ENCODE measurements at regions not wholly inside any gene's neighbourhood (a gene's known extent, or its start where the extent isn't known, plus 50 kb on each side); places are given as distances from the start of the nearest gene placed in this dataset.

DNA sequence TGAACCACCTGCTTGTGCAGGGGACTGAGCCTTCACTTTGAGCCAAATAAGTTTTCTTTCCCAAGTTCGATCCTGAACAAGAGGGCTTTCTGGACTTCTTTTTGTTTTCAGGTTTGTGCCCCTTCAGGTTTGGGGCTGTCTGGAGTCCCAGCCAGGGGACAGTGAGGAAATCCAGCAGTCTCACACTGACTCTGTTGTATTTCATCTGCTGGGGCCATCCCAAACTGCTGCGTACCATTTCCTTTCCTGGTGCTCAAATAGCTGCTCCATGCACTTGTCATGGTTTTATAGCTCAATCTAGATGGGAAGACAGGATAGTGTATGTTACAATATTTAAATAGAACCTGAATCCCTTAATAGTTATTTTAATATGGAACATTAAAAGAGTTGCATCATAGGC lies 66.3 kb upstream of the IGLL5 start:
- no peak for TF ChIP-seq DNMT3B (CRISPR knock-in tag; conservative IDR thresholded peaks at IDR 0.05)
- TF ChIP-seq, protein P1, sequence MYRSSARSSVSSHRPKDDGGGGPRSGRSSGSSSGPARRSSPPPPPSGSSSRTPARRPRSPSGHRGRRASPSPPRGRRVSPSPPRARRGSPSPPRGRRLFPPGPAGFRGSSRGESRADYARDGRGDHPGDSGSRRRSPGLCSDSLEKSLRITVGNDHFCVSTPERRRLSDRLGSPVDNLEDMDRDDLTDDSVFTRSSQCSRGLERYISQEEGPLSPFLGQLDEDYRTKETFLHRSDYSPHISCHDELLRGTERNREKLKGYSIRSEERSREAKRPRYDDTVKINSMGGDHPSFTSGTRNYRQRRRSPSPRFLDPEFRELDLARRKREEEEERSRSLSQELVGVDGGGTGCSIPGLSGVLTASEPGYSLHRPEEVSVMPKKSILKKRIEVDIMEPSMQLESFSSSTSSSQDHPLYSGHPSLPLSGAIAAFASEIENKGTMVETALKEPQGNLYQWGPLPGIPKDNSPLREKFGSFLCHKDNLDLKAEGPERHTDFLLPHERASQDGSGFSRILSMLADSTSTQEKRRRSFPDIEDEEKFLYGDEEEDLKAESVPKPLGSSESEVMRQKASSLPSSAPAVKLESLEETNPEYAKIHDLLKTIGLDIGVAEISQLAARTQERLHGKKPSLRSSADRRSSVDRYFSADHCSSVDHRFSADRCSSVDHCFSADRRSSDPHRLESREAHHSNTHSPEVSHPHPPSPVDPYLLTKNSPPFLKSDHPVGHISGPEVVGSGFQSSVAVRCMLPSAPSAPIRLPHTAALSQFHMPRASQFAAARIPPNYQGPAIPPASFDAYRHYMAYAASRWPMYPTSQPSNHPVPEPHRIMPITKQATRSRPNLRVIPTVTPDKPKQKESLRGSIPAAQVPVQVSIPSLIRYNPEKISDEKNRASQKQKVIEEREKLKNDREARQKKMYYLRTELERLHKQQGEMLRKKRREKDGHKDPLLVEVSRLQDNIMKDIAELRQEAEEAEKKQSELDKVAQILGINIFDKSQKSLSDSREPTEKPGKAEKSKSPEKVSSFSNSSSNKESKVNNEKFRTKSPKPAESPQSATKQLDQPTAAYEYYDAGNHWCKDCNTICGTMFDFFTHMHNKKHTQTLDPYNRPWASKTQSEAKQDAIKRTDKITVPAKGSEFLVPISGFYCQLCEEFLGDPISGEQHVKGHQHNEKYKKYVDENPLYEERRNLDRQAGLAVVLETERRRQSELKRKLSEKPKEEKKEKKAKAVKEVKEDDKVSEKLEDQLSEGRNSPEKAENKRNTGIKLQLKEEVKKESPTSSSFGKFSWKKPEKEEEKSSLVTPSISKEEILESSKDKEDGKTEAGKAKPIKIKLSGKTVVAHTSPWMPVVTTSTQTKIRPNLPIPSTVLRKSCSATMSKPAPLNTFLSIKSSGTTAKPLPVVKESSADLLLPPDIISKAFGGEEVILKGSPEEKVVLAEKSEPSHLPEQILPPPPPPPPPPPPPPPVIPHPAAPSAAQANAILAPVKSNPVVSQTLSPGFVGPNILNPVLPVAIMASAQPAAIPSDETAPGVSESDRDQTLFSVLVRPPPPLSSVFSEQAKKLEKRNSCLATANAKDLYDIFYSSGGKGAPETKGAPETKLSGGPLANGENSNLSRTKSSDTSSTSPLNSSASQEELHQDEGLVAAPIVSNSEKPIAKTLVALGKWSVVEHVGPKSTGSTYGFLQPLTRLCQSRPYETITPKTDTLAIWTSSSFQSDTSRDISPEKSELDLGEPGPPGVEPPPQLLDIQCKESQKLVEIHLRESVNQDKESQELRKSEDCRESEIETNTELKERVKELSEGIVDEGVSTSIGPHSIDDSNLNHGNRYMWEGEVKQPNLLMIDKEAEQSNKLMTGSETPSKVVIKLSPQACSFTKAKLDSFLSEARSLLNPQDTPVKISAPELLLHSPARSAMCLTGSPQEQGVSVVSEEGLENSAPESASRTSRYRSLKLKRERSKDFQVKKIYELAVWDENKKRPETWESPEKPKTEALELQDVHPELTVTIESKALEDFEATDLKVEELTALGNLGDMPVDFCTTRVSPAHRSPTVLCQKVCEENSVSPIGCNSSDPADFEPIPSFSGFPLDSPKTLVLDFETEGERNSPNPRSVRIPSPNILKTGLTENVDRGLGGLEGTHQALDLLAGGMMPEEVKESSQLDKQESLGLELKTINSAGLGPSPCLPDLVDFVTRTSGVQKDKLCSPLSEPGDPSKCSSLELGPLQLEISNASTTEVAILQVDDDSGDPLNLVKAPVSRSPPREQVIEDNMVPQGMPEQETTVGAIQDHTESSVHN (CRISPR knock-in tag; IDR thresholded peaks at IDR 0.05) = no peak
- no peaks in the 10 kb centered on the region for H3K79me2 ChIP-seq (ENCODE audit: insufficient read depth, low read length)
- no peaks in the 10 kb centered on the region; the same call in 1 of the 2 replicates for H4K20me1 ChIP-seq (ENCODE audit: insufficient read depth, low read length)
- FAIRE-seq = no peak
- DNase-seq (ENCODE audit: low spot score) = no peak
- POLR2A ChIA-PET = no interaction called here
- intact Hi-C loops (cut with micrococcal nuclease; ENCODE audit: unreplicated experiment) (no loop called here), in situ Hi-C loops (cut with HindIII; ENCODE audit: extremely low pct_ligation_motif_present, low pct_unique_long_range_greater_than_20kb) (no loop called here)
- H3K9me3 ChIP-seq (ENCODE audit: low read length) = no peaks in the 10 kb centered on the region
- CTCF ChIA-PET (ENCODE audit: low intra/inter-chr PET ratio, low total read pairs) = no interaction called here
- H3K36me3 ChIP-seq (replicated peaks in 1 of 2; ENCODE audit: control insufficient read depth in 1 of 2, insufficient read depth in 2 of 2, low read length in 2 of 2) = no peaks in the 10 kb centered on the region
- ATAC-seq = no peak
- H3K4me1 ChIP-seq (ENCODE audit: insufficient read depth, low read length) = no peaks in the 10 kb centered on the region
- peaks cover 6 to 32% of the 10 kb centered on the region in 2 experiments; a peak in 3 of 5 replicates for H3K27me3 ChIP-seq (ENCODE audit: control insufficient read depth in 1 of 2, insufficient read depth in 2 of 2, low read length in 2 of 2)
- WGBS (ENCODE audit: low lambda C conversion rate) = 0% methylated on average over 2 of the region's 2 CpGs
- no peak overlapping the region for H3K9ac ChIP-seq (ENCODE audit: insufficient read depth, low read depth, low read length)
- no peak overlapping the region for H3K27ac ChIP-seq (ENCODE audit: extremely low read length, insufficient read depth, low read length)
- no peak overlapping the region for H3K4me3 ChIP-seq (replicated peaks in 1 of 3; ENCODE audit: insufficient read depth in 1 of 3, low read depth in 2 of 3, low read length in 3 of 3)
- no peak overlapping the region for H2AFZ ChIP-seq (ENCODE audit: low read length)
- no peak overlapping the region for H3K4me2 ChIP-seq (ENCODE audit: low read depth, low read length)
- no TSS peak for BruUV-seq (replicated peaks)

Data from HepG2 (cell line).